ENCODE measurements at regions not wholly inside any gene's neighbourhood (a gene's known extent, or its start where the extent isn't known, plus 50 kb on each side); places are given as distances from the start of the nearest gene placed in this dataset.
"Not testable (repeated sequence)": the region's sequence is repeated elsewhere in the genome, so short reads cannot be mapped to it uniquely, and the experiment has no call there.

GRCh38 chr20:1734269-1734858 lies 76.8 kb upstream of the SIRPG start:
- no peaks in the 10 kb centered on the region for H3K27me3 ChIP-seq
- H3K27ac ChIP-seq, result no peak overlapping the region
- no peak for TF ChIP-seq Cebpa-rat (IDR thresholded peaks at IDR 0.05)
- H3K9me3 ChIP-seq (replicated peaks in 1 of 11), result peaks cover 0 to 7% (median 0%) of the 10 kb centered on the region in 11 experiments; a peak in 10 of 22 replicates
- H3K36me3 ChIP-seq, result no peaks in the 10 kb centered on the region
- H3K4me2 ChIP-seq, result no peak overlapping the region
- H3K4me3 ChIP-seq, result no peak overlapping the region
- H3K4me1 ChIP-seq, result peaks cover 0 to 11% (median 0%) of the 10 kb centered on the region in 10 experiments; a peak in 4 of 20 replicates
- H3K9ac ChIP-seq, result no peak overlapping the region
- H4K20me1 ChIP-seq, result no peaks in the 10 kb centered on the region

- not testable (repeated sequence) for H3K27me3 ChIP-seq, H3K36me3 ChIP-seq, H3K4me1 ChIP-seq, H3K9ac ChIP-seq, H3K27ac ChIP-seq, H4K20me1 ChIP-seq, H3K4me3 ChIP-seq, H3K4me2 ChIP-seq
- peaks cover 0 to 18% (median 4%) of the 10 kb centered on the region in 11 experiments; a peak in 10 of 22 replicates for H3K9me3 ChIP-seq (replicated peaks in 1 of 11)
Observed at GRCh38 chr20:1731828-1732375, 74.3 kb upstream of the SIRPG start.

- H3K9me3 ChIP-seq (replicated peaks in 1 of 11), result peaks cover 0 to 25% (median 7%) of the 10 kb centered on the region in 11 experiments; a peak in 10 of 22 replicates
- H3K27me3 ChIP-seq, H3K27ac ChIP-seq, H3K36me3 ChIP-seq, H4K20me1 ChIP-seq, H3K4me1 ChIP-seq, H3K9ac ChIP-seq, H3K4me2 ChIP-seq, H3K4me3 ChIP-seq: not testable (repeated sequence)
Observed at GRCh38 chr20:1730981-1731711, 73.6 kb upstream of the SIRPG start.

- H3K9me3 ChIP-seq (replicated peaks in 1 of 11), result peaks cover 15 to 57% (median 30%) of the 10 kb centered on the region in 11 experiments; a peak in 21 of 22 replicates
- H3K9ac ChIP-seq, H3K4me1 ChIP-seq, H3K27me3 ChIP-seq, H4K20me1 ChIP-seq, H3K4me2 ChIP-seq, H3K27ac ChIP-seq, H3K36me3 ChIP-seq, H3K4me3 ChIP-seq: not testable (repeated sequence)
Observed at GRCh38 chr20:1727303-1727702, 69.7 kb upstream of the SIRPG start.

- no peak for TF ChIP-seq Cebpa-rat (IDR thresholded peaks at IDR 0.05)
- H3K9ac ChIP-seq, result no peak overlapping the region
- no peaks in the 10 kb centered on the region for H4K20me1 ChIP-seq
- H3K36me3 ChIP-seq, result no peaks in the 10 kb centered on the region
- H3K4me3 ChIP-seq, result no peak overlapping the region
- H3K4me1 ChIP-seq, result no peaks in the 10 kb centered on the region; a peak in 1 of 20 replicates
- no peak overlapping the region for H3K4me2 ChIP-seq
- H3K27me3 ChIP-seq, result no peaks in the 10 kb centered on the region
- no peak overlapping the region for H3K27ac ChIP-seq
- H3K9me3 ChIP-seq (replicated peaks in 1 of 11), result peaks cover 15 to 56% (median 30%) of the 10 kb centered on the region in 11 experiments; a peak in 21 of 22 replicates
Observed at GRCh38 chr20:1724901-1725300, 67.3 kb upstream of the SIRPG start.

GRCh38 chr20:1722513-1723050 lies 65.0 kb upstream of the SIRPG start:
- Histone ChIP-seq H3K4me3 (no peak overlapping the region), H4K20me1 (no peaks in the 10 kb centered on the region), H3K4me2 (no peak overlapping the region), H3K27me3 (no peaks in the 10 kb centered on the region), H3K36me3 (no peaks in the 10 kb centered on the region), H3K4me1 (no peaks in the 10 kb centered on the region; a peak in 1 of 20 replicates), H3K9me3 (replicated peaks in 1 of 11) (peaks cover 15 to 40% (median 24%) of the 10 kb centered on the region in 11 experiments; a peak in 21 of 22 replicates), H3K9ac (no peak overlapping the region), H3K27ac (no peak overlapping the region)
- no peak for TF ChIP-seq Cebpa-rat (IDR thresholded peaks at IDR 0.05)

GRCh38 chr20:1721687-1722512 lies 64.3 kb upstream of the SIRPG start:
- no peaks in the 10 kb centered on the region; a peak in 1 of 20 replicates for H3K4me1 ChIP-seq
- no peak for TF ChIP-seq Cebpa-rat (IDR thresholded peaks at IDR 0.05)
- H3K36me3 ChIP-seq, result no peaks in the 10 kb centered on the region
- no peak overlapping the region for H3K4me2 ChIP-seq
- H3K9me3 ChIP-seq (replicated peaks in 1 of 11), result peaks cover 15 to 40% (median 24%) of the 10 kb centered on the region in 11 experiments; a peak in 21 of 22 replicates
- no peak overlapping the region for H3K9ac ChIP-seq
- H3K27me3 ChIP-seq, result no peaks in the 10 kb centered on the region
- H3K27ac ChIP-seq, result no peak overlapping the region
- no peak overlapping the region for H3K4me3 ChIP-seq
- no peaks in the 10 kb centered on the region for H4K20me1 ChIP-seq

- Histone ChIP-seq H3K9ac (no peak overlapping the region), H4K20me1 (no peaks in the 10 kb centered on the region), H3K9me3 (replicated peaks in 1 of 11) (peaks cover 15 to 32% (median 24%) of the 10 kb centered on the region in 11 experiments; a peak in 21 of 22 replicates), H3K4me2 (no peak overlapping the region), H3K4me1 (no peaks in the 10 kb centered on the region; a peak in 1 of 20 replicates), H3K27ac (no peak overlapping the region), H3K27me3 (no peaks in the 10 kb centered on the region), H3K36me3 (no peaks in the 10 kb centered on the region), H3K4me3 (no peak overlapping the region)
- no peak for TF ChIP-seq Cebpa-rat (IDR thresholded peaks at IDR 0.05)
Observed at GRCh38 chr20:1720845-1721475, 63.4 kb upstream of the SIRPG start.
